NCI-H526 treated with DMSO at 0.1 percent for 48 hours (cell line): ENCODE measurements at regions not wholly inside any gene's neighbourhood (a gene's known extent, or its start where the extent isn't known, plus 50 kb on each side); places are given as distances from the start of the nearest gene placed in this dataset.
A peak's percentile ranks its signal among the peaks of the same experiment; 100 is the strongest.

Source experiments
- DNase-seq: peaks from one replicate; lab custom pipeline; 2025; lab: John Stamatoyannopoulos, UW

DNA sequence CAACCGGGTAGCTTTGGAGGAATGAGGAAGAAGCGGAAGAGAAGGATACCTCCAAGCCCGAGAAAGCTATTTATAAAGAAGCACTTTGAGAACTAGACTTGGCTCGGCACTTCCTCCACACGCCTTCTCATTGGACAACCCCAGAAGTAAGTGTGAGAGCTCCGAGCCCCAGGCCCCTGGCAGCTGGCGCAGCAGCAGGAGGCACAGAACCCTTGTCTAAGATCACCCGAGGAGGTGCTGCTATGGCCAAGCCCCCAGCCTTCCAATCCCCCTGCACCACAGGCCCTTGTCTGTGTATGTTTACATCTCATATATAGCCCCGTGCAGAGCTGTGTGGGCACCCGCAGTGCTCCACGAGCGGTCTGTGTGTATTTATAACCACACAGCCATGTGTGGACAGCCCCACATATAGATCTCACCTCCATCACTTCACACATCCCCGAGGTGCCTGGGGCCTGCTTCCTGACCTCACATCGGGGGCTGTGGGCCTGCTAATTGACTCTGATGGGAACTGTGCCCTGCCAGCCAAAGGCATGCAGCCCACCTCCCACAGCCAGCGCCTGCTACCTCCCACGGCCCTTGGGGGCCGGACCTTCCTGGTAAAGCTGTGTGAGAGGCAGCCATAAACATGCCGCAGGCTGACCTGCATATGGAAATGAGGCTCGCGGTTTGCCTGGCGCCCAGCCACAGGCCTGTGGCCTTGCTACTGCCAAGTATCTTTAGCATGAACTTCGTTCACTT is 96.1 kb downstream of the C17orf67 start:
- DNase-seq: peak; percentile 11

GRCh38 chr17:56739376-56739775 is 94.3 kb downstream of the C17orf67 start:
- DNase-seq: no peak

DNA sequence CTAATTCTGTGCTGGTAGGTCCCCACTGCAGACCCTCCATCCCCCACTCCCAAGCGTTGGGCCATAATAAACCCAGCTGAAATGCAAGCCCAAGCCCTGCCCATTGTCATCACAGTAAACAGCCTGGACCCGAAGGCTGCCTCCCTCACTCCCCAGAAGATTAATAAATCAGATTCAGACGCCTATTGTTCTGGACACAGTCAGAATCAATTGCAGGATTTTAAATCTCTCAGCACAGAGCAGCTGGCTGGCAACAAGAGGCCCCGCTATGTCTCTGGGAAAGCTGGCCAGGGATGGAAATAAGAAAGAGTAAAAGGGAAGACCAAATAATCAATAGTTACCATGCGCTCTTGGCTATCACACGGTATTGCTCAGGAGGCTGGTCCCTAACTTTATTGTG is 93.9 kb downstream of the C17orf67 start:
- no peak for DNase-seq

DNA sequence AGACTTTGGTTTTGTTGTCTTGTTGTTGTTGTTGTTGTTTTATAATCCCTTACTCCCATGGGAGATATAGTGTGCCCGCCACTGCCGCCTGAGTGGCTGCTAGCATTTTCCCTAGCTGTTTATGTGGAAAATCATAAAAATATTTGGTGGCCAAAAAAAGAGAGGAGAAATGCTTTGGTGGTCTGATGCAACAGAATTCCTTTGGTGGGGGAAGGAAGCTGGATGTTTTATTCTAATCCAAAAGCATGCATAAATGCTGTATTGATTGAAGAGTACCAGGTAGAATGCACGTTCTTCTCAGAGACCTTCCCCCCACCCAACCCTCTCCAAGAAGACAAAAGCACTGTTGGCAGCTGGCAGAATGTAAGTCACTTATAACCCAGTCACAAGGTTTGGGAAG is 93.2 kb downstream of the C17orf67 start:
- no peak for DNase-seq
